Naive B cell (primary cell): ENCODE measurements at regions not wholly inside any gene's neighbourhood (a gene's known extent, or its start where the extent isn't known, plus 50 kb on each side); places are given as distances from the start of the nearest gene placed in this dataset.
"Not testable (repeated sequence)": the region's sequence is repeated elsewhere in the genome, so short reads cannot be mapped to it uniquely, and the experiment has no call there.

Source experiments
- ATAC-seq, 2 donors: fragments of 150-1000 bp; cut with Tn5 transposase; 2 replicates each; pipeline ENCODE4 v1.10.0; 2021; ENCODE audit warnings: low read depth in 2 of 2, mild to moderate bottlenecking in 2 of 2, moderate library complexity in 2 of 2
- DNase-seq: peaks from one replicate; pipeline ENCODE4 v3.0.0; 2022
- H3K27ac Mint-ChIP-seq, 6 donors: one replicate each; pipeline ENCODE4 v1.8.0; 2020 to 2022; ENCODE audit warnings: mild to moderate bottlenecking in 6 of 6, mixed read lengths in 6 of 6, moderate library complexity in 5 of 6, inconsistent platforms in 2 of 6
- H3K27me3 Mint-ChIP-seq, 3 donors: one replicate each; pipeline ENCODE4 v1.8.0; 2021 to 2022; ENCODE audit warnings: mixed read lengths in 3 of 3, mild to moderate bottlenecking in 1 of 3
- H3K36me3 Mint-ChIP-seq, 2 donors: one replicate each; pipeline ENCODE4 v1.8.0; 2020 to 2022; ENCODE audit warnings: mixed read lengths in 2 of 2, inconsistent platforms in 1 of 2, mild to moderate bottlenecking in 1 of 2
- H3K4me1 Mint-ChIP-seq, 3 donors: one replicate each; pipeline ENCODE4 v1.8.0; 2020 to 2022; ENCODE audit warnings: mixed read lengths in 3 of 3, inconsistent platforms in 1 of 3, mild to moderate bottlenecking in 1 of 3, moderate library complexity in 1 of 3
- H3K4me3 Mint-ChIP-seq, 8 donors: one replicate each; pipeline ENCODE4 v1.8.0; 2020 to 2022; ENCODE audit warnings: mild to moderate bottlenecking in 8 of 8, mixed read lengths in 8 of 8, moderate library complexity in 8 of 8, inconsistent platforms in 2 of 8
- H3K9me3 Mint-ChIP-seq, 7 donors: one replicate each; pipeline ENCODE4 v1.8.0; 2020 to 2022; ENCODE audit warnings: mixed read lengths in 7 of 7, mild to moderate bottlenecking in 5 of 7, inconsistent platforms in 2 of 7, moderate library complexity in 1 of 7

DNA sequence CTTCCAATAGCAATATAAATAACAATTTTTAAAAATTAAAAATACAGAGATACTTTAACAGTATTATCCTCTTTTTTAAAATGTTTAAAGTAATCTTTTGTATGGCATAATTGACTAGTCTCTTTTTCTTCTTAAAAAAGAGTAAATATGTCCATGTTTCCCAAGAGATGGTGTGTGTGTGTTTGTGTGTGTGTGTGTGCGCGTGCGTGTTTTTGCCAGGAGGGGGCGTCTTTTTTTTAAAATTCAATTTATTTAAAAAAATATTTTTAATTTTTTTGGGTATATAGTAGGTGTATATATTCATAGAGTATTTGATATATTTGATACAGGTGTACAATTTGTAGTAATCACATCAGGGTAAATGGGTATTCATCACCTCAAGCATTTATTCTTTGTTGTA lies 1073.7 kb downstream of the PCDH7 start:
- Mint-ChIP-seq H3K27ac (no peak overlapping the region), H3K4me1 (no peaks in the 10 kb centered on the region), H3K4me3 (no peak overlapping the region), H3K9me3 (peaks cover 0 to 9% (median 3%) of the 10 kb centered on the region in 7 donors), H3K36me3 (no peaks in the 10 kb centered on the region), H3K27me3 (no peaks in the 10 kb centered on the region)
- DNase-seq: no peak
- no peak for ATAC-seq

DNA sequence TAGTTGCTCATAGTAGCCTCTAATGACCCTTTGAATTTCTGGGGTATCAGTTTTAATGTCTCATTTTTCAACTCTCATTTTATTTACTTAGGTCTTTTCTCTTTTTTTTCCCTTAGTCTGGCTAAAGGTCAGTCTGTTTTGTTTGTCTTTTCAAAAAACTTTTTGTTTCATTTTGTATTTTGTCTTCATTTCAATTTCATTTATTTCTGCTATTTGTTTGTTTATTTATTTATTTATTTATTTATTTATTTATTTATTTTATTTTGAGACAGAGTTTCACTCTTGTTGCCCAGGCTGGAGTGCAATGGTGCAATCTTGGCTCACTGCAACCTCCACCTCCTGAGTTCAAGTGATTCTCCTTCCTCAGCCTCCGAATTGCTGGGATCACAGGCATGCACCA lies 1076.9 kb downstream of the PCDH7 start:
- not testable (repeated sequence) for H3K27me3 Mint-ChIP-seq, DNase-seq, H3K4me1 Mint-ChIP-seq, H3K27ac Mint-ChIP-seq, H3K36me3 Mint-ChIP-seq, ATAC-seq, H3K4me3 Mint-ChIP-seq
- peaks cover 0 to 11% (median 4%) of the 10 kb centered on the region in 7 donors for H3K9me3 Mint-ChIP-seq

DNA sequence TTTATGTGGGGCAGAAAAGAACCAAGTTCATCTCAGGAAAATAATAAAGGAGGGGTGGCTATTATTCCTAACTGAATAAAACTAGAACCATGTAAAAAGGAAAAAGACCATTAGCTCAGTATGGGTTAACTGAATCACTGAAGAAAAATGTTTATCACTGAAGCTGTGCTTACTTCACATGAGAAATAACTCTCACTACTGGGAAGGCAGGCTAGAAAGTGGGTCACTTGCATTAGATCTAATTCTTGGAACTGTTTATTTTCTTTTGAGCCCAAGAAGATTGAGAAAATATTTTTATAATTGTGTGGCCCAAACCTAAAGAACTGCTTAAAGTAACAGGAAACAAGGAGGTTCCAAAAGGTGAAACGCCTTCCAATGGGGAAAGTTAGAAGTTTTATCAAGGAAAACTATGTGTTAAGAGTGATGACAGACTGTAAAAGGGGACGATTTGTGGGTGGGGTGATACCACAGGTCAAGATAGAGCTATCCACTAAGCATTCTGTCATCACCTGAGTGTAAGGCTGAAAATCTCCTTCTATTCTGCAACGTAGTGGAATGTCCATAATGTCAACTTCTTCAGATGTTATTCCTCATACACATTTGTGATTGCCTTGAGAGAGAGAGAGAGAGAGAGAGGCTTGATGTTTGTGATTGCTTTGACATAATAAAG lies 1083.5 kb downstream of the PCDH7 start:
- no peaks in the 10 kb centered on the region for H3K27me3 Mint-ChIP-seq
- no peaks in the 10 kb centered on the region for H3K36me3 Mint-ChIP-seq
- H3K4me3 Mint-ChIP-seq: no peak overlapping the region
- DNase-seq (no peak), ATAC-seq (no peak)
- no peak overlapping the region for H3K27ac Mint-ChIP-seq
- H3K9me3 Mint-ChIP-seq: peaks cover 0 to 5% (median 0%) of the 10 kb centered on the region in 7 donors
- no peaks in the 10 kb centered on the region for H3K4me1 Mint-ChIP-seq

DNA sequence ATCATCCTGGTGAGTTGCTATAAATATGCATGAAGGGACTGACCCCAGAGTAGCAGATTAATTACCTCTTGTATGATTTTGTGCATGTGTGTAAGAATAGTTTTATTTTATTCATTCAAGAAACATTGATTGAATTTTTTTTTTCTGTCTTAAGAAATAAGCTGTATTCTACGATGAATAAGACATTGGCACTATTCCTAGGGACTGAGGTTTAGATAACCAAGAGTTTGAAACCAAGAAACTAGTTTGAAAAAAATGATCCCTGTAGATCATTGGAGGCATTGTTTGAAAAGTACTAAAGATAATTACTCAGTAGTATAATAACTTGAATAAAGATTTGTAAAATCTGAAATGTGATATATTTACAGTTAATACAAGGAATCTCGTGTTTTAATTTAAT lies 1086.9 kb downstream of the PCDH7 start:
- no peaks in the 10 kb centered on the region for H3K27me3 Mint-ChIP-seq
- DNase-seq (no peak), ATAC-seq (no peak)
- H3K9me3 Mint-ChIP-seq: no peaks in the 10 kb centered on the region
- H3K4me1 Mint-ChIP-seq: no peaks in the 10 kb centered on the region
- no peak overlapping the region for H3K4me3 Mint-ChIP-seq
- no peaks in the 10 kb centered on the region for H3K36me3 Mint-ChIP-seq
- no peak overlapping the region for H3K27ac Mint-ChIP-seq

DNA sequence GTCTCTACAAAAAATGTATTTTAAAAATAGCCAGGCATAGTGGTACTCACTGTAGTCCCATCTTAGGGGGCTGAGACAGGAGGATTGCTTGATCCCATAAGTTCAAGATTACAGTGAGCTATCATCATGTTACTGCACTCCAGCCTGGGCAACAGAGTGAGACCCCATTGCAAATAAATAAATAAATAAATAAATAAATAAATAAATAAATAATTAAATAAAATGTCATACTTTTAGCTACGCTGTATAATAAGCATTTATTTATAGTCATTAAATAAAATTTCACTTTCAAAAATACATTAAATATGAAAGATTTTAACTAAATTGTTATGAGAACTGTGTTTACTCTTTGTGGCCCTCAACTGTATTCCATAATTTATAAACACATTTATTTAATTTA lies 1124.2 kb downstream of the PCDH7 start:
- no peak overlapping the region for H3K4me3 Mint-ChIP-seq
- H3K27ac Mint-ChIP-seq: no peak overlapping the region
- no peaks in the 10 kb centered on the region for H3K36me3 Mint-ChIP-seq
- H3K4me1 Mint-ChIP-seq: no peaks in the 10 kb centered on the region
- ATAC-seq (no peak), DNase-seq (no peak)
- no peaks in the 10 kb centered on the region for H3K27me3 Mint-ChIP-seq
- H3K9me3 Mint-ChIP-seq: peaks cover 0 to 7% (median 5%) of the 10 kb centered on the region in 7 donors

DNA sequence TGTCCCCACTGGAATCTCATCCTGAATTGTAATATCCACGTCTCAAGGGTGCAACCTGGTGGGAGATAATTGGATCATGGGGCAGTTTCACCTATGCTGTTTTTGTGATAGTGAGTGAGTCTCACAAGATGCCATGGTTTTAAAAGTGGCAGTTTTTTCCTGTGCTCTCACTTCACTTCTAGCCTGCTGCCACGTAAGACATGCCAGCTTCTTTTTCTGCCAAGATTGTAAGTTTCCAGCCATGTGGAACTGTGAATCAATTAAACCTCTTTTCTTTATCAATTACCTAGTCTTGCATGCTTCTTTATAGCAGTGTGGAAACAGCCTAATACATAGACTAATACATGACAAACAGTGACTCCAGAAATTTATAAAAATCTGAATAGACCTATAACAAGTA lies 1131.8 kb downstream of the PCDH7 start:
- DNase-seq (no peak), ATAC-seq (no peak)
- Mint-ChIP-seq H3K9me3 (peaks cover 2 to 9% (median 4%) of the 10 kb centered on the region in 7 donors), H3K27me3 (no peaks in the 10 kb centered on the region), H3K36me3 (no peaks in the 10 kb centered on the region), H3K4me1 (no peaks in the 10 kb centered on the region), H3K4me3 (no peak overlapping the region), H3K27ac (no peak overlapping the region)

DNA sequence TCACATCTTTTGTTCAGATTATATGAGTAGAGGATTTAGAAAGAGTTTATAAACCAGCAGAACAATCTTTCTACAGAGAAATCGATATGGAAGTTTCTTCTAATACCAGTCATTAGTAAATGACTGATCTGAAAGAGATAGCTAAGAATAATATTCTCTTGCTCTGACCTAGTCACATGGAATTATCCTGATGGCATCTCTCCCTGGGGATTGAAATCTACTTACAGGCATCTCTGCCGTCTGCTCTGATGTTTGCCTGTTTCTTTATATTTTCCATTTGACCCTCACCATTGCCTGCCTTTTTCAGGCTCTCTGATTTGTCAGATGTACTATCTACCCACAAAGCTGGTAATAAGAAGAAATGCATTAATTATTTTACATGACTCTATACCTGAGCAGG lies 1157.3 kb downstream of the PCDH7 start:
- H3K27me3 Mint-ChIP-seq: no peaks in the 10 kb centered on the region
- H3K36me3 Mint-ChIP-seq: no peaks in the 10 kb centered on the region
- peaks cover 0 to 5% (median 2%) of the 10 kb centered on the region in 7 donors for H3K9me3 Mint-ChIP-seq
- H3K4me3 Mint-ChIP-seq: no peak overlapping the region
- no peaks in the 10 kb centered on the region for H3K4me1 Mint-ChIP-seq
- peak overlapping the region in 1 of 6 donors; percentile 2 for H3K27ac Mint-ChIP-seq
- no peak for ATAC-seq
- no peak for DNase-seq

DNA sequence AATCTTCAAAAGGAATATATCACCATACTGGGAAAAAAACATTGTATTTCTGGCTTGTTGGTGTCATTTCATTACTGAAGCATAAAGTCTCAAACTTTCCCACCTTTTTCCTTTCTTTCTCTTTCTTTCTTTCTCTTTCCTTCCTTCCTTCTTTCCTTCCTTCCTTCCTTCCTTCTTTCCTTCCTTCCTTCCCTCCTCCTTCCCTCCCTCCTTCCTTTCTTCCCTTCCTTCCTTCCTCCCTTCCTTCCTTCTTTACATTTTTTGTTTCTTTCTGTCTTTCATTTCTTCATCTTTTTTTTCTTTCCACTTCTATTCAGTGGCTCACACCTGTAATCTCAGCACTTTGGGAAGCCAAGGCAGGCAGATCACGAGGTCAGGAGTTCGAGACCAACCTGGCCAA lies 1160.7 kb downstream of the PCDH7 start:
- H3K36me3 Mint-ChIP-seq, DNase-seq, H3K9me3 Mint-ChIP-seq, H3K27ac Mint-ChIP-seq, ATAC-seq, H3K4me3 Mint-ChIP-seq, H3K4me1 Mint-ChIP-seq, H3K27me3 Mint-ChIP-seq: not testable (repeated sequence)

DNA sequence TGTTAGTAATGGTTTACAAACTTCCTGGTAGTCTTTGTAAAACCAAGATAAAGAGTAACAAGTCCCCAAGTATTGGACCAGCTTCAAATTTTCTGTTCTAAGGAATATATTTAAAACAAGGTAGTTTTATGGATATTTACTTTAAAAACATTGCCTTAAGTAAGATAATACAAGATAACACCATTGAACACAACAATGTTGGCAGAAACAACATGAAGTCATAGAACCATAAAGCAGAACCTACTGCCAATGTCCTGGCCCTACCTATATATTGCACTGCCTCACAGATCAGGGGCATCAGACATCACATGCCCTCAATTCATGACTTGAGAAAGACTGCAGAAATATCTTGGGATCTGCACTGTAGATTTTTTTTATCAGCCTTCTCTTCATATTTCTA lies 1176.2 kb downstream of the PCDH7 start:
- ATAC-seq: no peak
- H3K27me3 Mint-ChIP-seq: no peaks in the 10 kb centered on the region
- no peak overlapping the region for H3K4me3 Mint-ChIP-seq
- no peak for DNase-seq
- H3K9me3 Mint-ChIP-seq: peaks cover 0 to 4% (median 1%) of the 10 kb centered on the region in 7 donors
- H3K36me3 Mint-ChIP-seq: no peaks in the 10 kb centered on the region
- no peaks in the 10 kb centered on the region for H3K4me1 Mint-ChIP-seq
- no peak overlapping the region for H3K27ac Mint-ChIP-seq

DNA sequence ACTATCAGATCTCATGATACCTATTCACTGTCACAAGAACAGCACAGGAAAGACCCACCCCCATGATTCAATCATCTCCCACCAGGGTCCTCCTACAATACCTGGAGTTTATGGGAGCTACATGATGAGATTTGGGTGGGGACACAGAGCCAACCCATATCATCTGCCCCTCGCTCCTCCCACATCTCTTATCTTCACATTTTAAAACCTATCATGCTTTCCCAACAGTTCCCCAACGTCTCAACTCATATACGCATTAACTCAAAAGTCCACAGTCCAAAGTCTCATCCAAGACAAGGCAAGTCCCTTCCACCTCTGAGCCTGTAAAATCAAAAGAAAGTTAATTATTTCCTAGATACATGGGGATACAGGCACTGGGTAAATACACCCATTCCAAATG lies 1185.2 kb downstream of the PCDH7 start:
- ATAC-seq (no peak), DNase-seq (no peak)
- no peak overlapping the region for H3K27ac Mint-ChIP-seq
- no peaks in the 10 kb centered on the region for H3K27me3 Mint-ChIP-seq
- H3K9me3 Mint-ChIP-seq: peaks cover 0 to 8% (median 4%) of the 10 kb centered on the region in 7 donors
- no peaks in the 10 kb centered on the region for H3K4me1 Mint-ChIP-seq
- H3K36me3 Mint-ChIP-seq: no peaks in the 10 kb centered on the region
- no peak overlapping the region for H3K4me3 Mint-ChIP-seq

DNA sequence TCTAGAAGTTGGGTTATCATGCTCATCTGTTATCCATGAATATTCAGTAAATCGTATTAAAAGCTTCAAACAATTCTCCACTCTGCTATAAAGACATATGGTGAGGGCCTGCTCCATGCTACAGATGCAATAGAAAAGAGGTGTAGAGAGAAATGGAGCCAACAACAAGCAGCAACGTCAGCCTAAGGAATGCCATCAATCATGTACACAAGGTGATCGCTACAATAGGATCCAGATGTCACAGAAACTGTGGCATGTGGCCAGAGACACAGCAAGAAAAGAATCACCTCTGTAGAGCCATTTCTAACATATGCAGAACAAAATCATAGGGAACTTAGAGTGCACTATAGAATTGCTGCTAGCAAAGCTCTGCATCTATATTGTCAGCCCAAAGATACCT lies 1188.1 kb downstream of the PCDH7 start:
- Mint-ChIP-seq H3K4me3 (no peak overlapping the region), H3K36me3 (no peaks in the 10 kb centered on the region), H3K27me3 (no peaks in the 10 kb centered on the region), H3K9me3 (peaks cover 0 to 8% (median 4%) of the 10 kb centered on the region in 7 donors), H3K27ac (no peak overlapping the region), H3K4me1 (no peaks in the 10 kb centered on the region)
- ATAC-seq (no peak), DNase-seq (no peak)

DNA sequence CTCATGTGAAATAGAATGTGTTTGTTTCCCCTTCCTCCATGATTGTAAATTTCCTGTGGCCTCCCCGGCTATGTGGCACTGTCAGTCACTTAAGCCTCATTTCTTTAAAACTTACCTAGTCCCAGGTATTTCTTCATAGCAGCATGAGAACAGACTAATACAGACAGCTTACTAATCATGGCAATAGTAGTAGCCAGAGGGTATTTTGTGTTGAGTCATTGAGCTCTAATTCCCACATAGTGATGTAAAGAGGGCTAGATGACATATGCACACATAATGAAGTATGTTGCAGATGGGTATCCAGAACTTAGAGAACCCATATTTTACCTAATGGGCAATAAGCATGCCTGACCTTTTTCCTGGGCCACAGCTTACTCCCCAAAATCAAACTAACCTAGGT lies 1197.2 kb downstream of the PCDH7 start:
- H3K9me3 Mint-ChIP-seq: peaks cover 0 to 12% (median 3%) of the 10 kb centered on the region in 7 donors
- DNase-seq (no peak), ATAC-seq (no peak)
- H3K27me3 Mint-ChIP-seq: no peaks in the 10 kb centered on the region
- H3K27ac Mint-ChIP-seq: no peak overlapping the region
- H3K4me1 Mint-ChIP-seq: no peaks in the 10 kb centered on the region
- no peaks in the 10 kb centered on the region for H3K36me3 Mint-ChIP-seq
- no peak overlapping the region for H3K4me3 Mint-ChIP-seq

DNA sequence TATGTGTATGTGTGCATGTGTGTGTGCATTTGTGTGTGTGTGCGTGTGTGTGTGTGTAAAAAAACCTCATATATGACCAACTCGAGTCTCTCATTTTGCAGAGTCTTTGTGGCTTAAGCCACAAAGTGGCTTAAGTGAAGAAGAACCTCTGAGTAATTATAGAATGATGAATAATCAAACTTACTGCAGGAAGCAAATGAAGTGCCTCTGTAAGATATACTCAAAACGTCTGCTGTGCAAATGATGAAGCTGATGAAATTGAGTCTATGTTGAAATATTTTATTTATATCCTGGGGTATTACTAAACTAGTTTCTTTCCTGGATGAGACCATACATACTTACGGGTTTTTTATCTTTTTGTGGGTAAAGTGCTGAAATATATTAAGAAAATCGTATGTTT lies 1198.7 kb downstream of the PCDH7 start:
- no peaks in the 10 kb centered on the region for H3K4me1 Mint-ChIP-seq
- no peak for ATAC-seq
- no peak overlapping the region for H3K27ac Mint-ChIP-seq
- no peaks in the 10 kb centered on the region for H3K27me3 Mint-ChIP-seq
- no peak for DNase-seq
- H3K36me3 Mint-ChIP-seq: no peaks in the 10 kb centered on the region
- H3K9me3 Mint-ChIP-seq: peaks cover 0 to 12% (median 5%) of the 10 kb centered on the region in 7 donors
- H3K4me3 Mint-ChIP-seq: no peak overlapping the region

DNA sequence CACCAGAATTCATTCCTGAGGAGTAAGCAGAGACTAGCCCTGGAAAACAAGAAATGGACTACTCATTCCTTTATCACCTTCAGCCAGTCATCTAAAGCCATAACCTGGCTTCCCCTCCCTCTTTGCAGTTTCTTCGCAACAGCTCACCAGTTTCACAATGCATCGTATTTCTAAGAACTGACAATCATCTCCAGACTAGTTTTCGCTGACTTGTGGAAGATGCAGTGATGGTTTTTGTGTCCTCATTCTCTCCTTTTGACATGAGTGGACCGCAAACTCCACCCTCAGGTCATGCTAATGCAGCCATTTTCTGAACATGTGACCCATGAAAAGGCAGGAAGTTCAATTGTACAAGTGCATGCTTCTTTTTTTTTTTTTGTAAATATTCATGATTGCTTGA lies 1203.5 kb downstream of the PCDH7 start:
- H3K36me3 Mint-ChIP-seq: no peaks in the 10 kb centered on the region
- H3K9me3 Mint-ChIP-seq: peaks cover 0 to 6% (median 6%) of the 10 kb centered on the region in 7 donors
- ATAC-seq (no peak), DNase-seq (no peak)
- H3K27me3 Mint-ChIP-seq: no peaks in the 10 kb centered on the region
- H3K4me3 Mint-ChIP-seq: no peak overlapping the region
- H3K27ac Mint-ChIP-seq: no peak overlapping the region
- H3K4me1 Mint-ChIP-seq: no peaks in the 10 kb centered on the region
